ENCODE measurements at regions not wholly inside any gene's neighbourhood (a gene's known extent, or its start where the extent isn't known, plus 50 kb on each side); places are given as distances from the start of the nearest gene placed in this dataset.

DNA sequence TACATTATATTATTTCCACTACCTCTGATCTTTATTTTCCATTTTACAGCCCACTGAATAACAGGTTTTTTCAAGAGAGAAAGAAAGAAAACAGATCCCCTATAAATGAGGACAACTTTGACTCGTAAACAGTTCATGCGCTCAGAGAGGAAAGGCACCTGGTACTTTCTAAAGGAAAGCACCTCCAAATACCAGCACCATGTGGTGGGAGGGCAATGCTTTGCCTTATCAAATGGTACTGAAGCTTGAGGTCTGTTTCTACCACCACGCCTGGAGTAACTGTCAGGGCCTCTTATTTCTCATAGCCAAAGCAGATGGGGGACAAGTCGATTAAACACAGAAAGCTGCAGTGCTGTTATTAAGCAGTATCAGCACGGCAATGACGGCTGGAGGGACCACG is 510.3 kb upstream of the ZFHX3 start:
- Mint-ChIP-seq H3K4me3 (no peak overlapping the region), H3K36me3 (no peaks in the 10 kb centered on the region), H3K4me1 (no peaks in the 10 kb centered on the region), H3K27me3 (peaks cover 1 to 12% (median 5%) of the 10 kb centered on the region in 5 donors), H3K27ac (no peak overlapping the region), H3K9me3 (peaks cover 0 to 7% (median 0%) of the 10 kb centered on the region in 9 donors)
- POLR2A ChIA-PET: no interaction called here
- DNase-seq: no peak
- no peak for ATAC-seq

DNA sequence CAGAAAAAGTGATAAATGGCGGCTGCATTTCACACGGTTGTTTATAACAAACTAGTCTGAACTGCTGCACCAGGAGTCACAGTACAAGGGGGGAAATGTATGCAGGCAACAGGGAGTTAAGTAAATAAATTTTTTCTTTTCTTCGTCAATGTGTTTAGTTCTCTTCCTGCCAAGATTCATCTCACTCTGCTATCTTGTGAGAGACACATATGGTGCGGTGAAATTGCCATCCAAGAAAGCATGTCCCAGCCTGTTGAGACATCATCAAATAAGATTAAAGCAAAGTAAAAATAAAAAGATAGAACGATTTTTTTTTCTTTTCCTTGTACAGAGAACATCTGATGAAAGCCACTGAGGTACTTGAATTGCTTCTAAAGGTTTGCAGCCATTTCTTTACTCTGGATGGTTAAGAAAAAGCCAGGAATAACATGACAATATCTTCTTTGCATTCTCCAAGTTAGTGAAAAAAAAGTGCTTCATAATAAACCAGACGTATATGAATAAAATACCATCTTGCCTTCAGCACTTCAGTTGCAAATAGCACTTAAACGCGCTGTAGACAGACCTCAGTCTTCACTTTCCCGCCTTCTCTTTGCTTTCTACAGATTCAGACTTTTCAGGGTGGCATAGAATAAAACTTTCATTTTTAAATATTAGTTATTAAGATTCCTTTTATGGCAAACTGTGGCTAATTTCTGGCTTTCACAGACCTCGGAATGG is 506.2 kb upstream of the ZFHX3 start:
- Mint-ChIP-seq H3K27me3 (peaks cover 1 to 19% (median 12%) of the 10 kb centered on the region in 5 donors), H3K9me3 (peaks cover 0 to 7% (median 0%) of the 10 kb centered on the region in 9 donors), H3K36me3 (no peaks in the 10 kb centered on the region), H3K27ac (no peak overlapping the region), H3K4me1 (no peaks in the 10 kb centered on the region), H3K4me3 (no peak overlapping the region)
- DNase-seq: no peak
- POLR2A ChIA-PET: no interaction called here
- no peak for ATAC-seq

DNA sequence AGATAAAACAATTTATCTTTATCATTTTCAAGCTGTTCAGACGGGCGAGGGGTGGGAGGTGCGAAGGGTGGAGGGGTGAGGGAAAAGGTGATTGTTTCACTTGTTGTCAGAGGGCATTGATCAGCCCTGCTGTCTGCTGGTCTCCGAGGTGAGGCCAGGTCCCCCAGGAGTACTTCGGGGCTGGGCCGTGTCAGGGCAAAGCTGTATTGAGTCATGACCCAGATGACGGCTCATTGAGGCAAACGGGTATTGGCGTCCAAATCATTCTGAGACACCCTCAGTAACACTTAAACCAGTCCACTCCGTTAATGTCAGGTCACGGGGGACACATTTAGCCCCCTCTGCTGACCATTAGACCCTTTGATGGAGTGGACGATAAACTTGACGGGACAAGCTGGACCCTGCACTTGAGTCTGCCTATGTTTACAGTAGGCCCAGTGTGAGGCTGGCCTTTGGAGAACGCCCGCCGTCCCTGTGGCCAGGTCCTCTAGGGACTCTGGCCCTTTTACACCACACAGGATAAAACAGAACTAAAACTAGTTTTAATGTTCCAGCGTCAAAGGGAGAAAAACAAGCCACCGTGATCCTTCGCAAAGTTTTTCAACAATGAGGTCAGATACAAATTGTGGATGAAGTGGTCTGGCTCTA is 502.2 kb upstream of the ZFHX3 start:
- H3K27ac Mint-ChIP-seq: no peak overlapping the region
- no peaks in the 10 kb centered on the region for H3K4me1 Mint-ChIP-seq
- peaks cover 17 to 45% (median 23%) of the 10 kb centered on the region in 5 donors for H3K27me3 Mint-ChIP-seq

DNA sequence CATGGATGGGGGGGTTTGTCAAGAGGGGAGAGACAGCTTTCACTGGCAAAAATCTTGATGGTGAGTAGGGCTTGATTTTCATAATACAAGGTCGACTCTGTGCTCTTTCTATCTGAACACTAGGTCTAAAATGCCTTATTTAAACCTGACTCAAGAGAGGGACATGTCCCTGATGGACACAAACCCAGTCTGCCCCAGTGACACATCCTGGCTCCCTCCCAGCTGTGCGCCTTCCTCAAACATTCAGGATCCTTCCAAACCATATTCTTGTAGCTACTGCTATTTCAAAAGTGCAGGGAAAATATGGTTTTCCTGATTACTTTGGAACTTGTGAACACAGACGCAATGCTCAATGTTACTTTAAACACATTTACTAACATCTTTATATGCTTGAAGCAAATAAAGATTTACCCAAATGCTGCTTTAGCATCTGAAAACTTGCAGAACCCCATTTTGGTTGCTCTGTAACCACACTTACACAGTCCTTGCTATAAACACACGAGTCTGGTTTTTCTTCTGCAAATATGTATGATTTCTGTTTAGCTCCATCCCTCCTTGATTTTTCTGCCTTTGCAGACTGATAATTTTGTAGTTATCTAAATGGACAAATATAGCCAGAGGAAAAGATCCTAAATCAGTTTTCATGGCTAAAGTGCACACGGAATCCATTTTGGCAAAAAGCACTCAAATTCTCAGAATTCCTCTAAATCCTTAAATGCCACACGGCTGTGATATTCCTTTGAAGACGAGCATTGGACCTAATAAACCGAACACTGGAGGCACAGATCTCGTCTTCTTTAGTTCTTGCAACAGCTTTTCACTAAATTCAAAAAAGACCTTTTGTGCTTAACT is 499.9 kb upstream of the ZFHX3 start:
- Mint-ChIP-seq H3K27me3 (peaks cover 30 to 68% (median 42%) of the 10 kb centered on the region in 5 donors), H3K4me3 (no peak overlapping the region), H3K9me3 (peaks cover 0 to 2% (median 0%) of the 10 kb centered on the region in 9 donors), H3K36me3 (no peaks in the 10 kb centered on the region), H3K4me1 (no peaks in the 10 kb centered on the region), H3K27ac (no peak overlapping the region)
- ATAC-seq (no peak), DNase-seq (no peak)
- POLR2A ChIA-PET: no interaction called here

More for the DNA sequence above, 502.2 kb upstream of the ZFHX3 start:
- ATAC-seq: no peak
- Mint-ChIP-seq H3K9me3 (peaks cover 0 to 3% (median 0%) of the 10 kb centered on the region in 9 donors), H3K4me3 (no peak overlapping the region), H3K36me3 (no peaks in the 10 kb centered on the region)
- POLR2A ChIA-PET: no interaction called here
- DNase-seq: no peak

DNA sequence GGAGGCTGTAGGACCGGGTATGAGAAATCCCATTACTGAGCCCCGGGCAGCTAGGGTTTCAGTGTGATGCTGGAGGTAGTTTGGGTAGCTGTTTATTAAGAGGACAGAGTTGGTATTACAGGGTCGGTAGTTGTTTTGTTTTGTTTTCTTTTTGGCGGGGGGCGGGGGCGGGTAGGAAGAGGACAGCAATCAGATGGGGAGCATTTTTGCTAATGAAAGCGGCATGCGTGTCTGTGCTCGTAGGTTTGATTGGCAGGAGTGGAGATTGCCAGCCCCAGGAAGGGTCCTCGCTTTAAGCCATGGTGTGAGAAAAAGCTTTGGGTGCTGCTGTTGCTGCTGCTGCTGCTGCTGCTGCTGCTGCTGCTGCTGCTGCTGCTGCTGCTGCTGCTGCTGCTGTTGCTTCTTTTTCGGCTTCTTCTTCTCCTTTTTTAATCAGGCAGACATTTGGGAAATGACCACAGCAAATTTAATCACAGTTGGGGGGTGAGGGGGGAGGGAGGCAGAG is 498.5 kb upstream of the ZFHX3 start:
- POLR2A ChIA-PET: no interaction called here
- Mint-ChIP-seq H3K36me3 (no peaks in the 10 kb centered on the region), H3K4me3 (no peak overlapping the region), H3K4me1 (no peaks in the 10 kb centered on the region), H3K27me3 (peaks cover 34 to 75% (median 52%) of the 10 kb centered on the region in 5 donors), H3K27ac (no peak overlapping the region), H3K9me3 (peaks cover 0 to 2% (median 0%) of the 10 kb centered on the region in 9 donors)
- no peak for ATAC-seq
- DNase-seq: no peak

DNA sequence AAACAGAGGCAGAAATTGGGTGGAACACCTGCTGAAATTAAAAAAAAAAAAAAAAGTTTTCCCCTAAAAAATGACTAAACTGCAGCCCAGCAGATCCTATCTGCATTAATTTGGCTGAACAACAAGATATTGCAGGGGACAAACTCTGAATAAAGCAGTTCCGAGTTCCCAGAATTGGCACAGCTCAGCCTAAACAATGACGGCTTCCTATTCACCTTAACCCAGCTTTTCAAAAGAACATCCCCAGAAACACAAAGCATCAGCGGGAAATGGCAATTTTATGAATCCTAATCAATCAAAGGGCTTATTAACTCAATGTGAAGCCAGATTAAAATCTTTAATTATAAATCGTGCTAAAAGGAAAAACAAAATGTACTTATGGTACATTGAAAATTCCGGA is 497.8 kb upstream of the ZFHX3 start:
- POLR2A ChIA-PET: no interaction called here
- no peak overlapping the region for H3K4me3 Mint-ChIP-seq
- no peaks in the 10 kb centered on the region for H3K4me1 Mint-ChIP-seq
- H3K36me3 Mint-ChIP-seq: no peaks in the 10 kb centered on the region
- H3K9me3 Mint-ChIP-seq: peaks cover 0 to 2% (median 0%) of the 10 kb centered on the region in 9 donors
- DNase-seq (no peak), ATAC-seq (no peak)
- H3K27ac Mint-ChIP-seq: no peak overlapping the region
- H3K27me3 Mint-ChIP-seq: peaks cover 34 to 71% (median 52%) of the 10 kb centered on the region in 5 donors

DNA sequence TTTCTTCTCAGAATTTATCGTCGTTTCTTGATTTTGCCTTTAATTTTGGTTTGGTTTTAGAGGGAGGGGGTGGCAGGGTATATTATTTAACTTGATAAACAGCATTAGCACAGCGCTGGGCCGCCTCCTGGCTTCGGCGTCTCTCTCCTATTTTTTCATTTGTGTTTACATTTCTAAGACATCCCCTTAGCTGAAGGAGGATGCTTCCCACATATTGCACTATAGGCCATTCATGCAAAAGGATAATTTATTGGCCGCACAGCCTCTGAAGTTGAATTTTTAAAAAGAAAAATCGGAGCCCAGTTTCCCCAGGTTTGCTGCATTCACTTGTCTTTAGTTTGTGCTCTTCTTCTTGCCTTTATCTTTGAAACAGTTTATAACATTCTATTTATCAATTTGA is 497.4 kb upstream of the ZFHX3 start:
- Mint-ChIP-seq H3K4me3 (no peak overlapping the region), H3K27me3 (peaks cover 34 to 67% (median 52%) of the 10 kb centered on the region in 5 donors), H3K4me1 (no peaks in the 10 kb centered on the region), H3K27ac (peak overlapping the region in 1 of 10 donors; percentile 62), H3K9me3 (peaks cover 0 to 2% (median 0%) of the 10 kb centered on the region in 9 donors), H3K36me3 (no peaks in the 10 kb centered on the region)
- no peak for DNase-seq
- ATAC-seq: no peak
- POLR2A ChIA-PET: no interaction called here

DNA sequence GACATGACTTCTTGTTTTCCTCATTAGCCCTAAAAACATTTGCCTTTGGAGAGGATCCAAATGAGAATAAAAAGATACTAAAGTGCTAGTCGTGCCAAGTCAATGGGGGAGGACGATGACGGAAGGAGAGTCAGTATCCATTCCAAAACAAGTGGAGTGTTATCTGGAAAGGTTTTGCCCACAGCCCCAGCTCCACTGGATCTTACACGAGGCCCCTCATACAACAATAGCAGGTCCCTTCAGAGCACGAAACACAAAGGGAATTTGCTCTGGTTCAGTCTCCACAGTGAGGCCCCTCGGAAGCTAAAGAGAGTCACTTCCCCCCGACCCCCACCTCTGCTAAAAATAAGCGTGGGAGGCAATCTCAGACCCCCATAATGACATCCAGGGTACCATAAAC is 496.9 kb upstream of the ZFHX3 start:
- peaks cover 0 to 2% (median 0%) of the 10 kb centered on the region in 9 donors for H3K9me3 Mint-ChIP-seq
- POLR2A ChIA-PET: no interaction called here
- peaks cover 34 to 62% (median 52%) of the 10 kb centered on the region in 5 donors for H3K27me3 Mint-ChIP-seq
- no peaks in the 10 kb centered on the region for H3K36me3 Mint-ChIP-seq
- no peak overlapping the region for H3K27ac Mint-ChIP-seq
- no peak overlapping the region for H3K4me3 Mint-ChIP-seq
- no peaks in the 10 kb centered on the region for H3K4me1 Mint-ChIP-seq
- ATAC-seq (no peak), DNase-seq (no peak)

DNA sequence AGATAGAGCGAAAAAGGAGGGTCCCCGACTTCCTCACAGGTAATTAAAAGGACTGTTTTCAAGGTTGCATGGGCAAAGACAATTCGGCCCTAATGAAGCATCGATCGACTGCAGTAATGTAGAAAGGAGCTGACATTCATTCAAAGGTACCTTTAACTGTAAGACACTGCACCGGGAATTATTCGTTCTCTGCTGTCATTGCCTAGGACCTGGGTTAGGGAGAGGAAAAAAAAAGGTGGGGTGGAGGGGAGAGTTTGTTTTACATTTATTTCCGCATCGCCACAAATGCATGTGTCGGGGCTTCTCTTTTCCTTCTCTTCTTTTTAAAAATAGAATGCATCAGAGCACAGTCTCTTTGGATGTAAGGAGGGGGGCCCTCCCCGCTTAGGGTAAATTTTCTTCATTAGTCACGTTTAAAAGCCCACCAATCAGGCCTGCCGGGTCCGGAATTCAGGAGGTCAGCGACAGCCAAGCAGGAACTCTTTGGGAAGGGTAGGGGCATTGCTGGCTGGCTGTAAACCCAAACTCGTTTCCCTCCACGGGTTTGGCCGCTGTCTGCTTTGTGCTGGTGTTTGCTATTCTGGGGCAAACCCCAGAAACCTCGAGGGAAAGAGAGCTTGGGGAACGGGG is 496.2 kb upstream of the ZFHX3 start:
- H3K27ac Mint-ChIP-seq: no peak overlapping the region
- H3K27me3 Mint-ChIP-seq: peaks cover 34 to 55% (median 52%) of the 10 kb centered on the region in 5 donors
- H3K9me3 Mint-ChIP-seq: peaks cover 0 to 2% (median 0%) of the 10 kb centered on the region in 9 donors
- POLR2A ChIA-PET: no interaction called here
- H3K4me1 Mint-ChIP-seq: no peaks in the 10 kb centered on the region
- H3K36me3 Mint-ChIP-seq: no peaks in the 10 kb centered on the region
- no peak for ATAC-seq
- H3K4me3 Mint-ChIP-seq: no peak overlapping the region
- DNase-seq: no peak

DNA sequence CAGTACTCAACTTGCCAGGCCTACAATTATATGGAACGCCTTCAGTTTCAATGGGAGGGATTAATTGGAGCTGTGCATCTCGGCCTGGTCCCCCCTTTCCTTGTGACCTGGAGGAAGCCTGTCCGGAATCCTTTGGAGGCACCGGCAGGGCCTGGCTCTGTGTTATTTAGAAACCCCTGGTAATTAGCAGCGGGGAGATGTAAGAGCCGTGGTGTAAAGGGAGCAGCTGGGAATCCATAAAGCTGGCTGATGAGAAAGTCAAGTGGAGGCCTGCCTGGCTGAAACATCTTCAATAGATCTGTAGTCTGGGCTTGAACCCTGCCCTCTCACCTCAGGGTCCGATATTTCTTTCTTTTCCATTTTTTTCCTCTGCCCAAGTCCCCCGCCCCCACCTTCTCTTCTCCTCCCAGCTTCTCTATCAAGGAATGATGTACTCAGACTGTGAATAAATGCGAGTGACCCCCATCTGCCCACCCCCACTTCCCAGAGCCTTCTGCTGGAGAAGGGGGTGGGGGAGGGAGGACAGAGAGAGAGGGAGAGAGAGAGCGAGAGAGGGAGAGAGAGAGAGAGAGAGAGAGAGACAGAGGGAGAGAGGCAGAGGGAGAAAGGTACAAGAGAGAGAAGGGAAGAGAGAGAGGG is 495.5 kb upstream of the ZFHX3 start:
- DNase-seq (no peak), ATAC-seq (no peak)
- no peaks in the 10 kb centered on the region for H3K4me1 Mint-ChIP-seq
- no peak overlapping the region for H3K4me3 Mint-ChIP-seq
- no peaks in the 10 kb centered on the region for H3K36me3 Mint-ChIP-seq
- POLR2A ChIA-PET: no interaction called here
- peak overlapping the region in 1 of 10 donors; percentile 53 for H3K27ac Mint-ChIP-seq
- H3K9me3 Mint-ChIP-seq: peaks cover 0 to 2% (median 0%) of the 10 kb centered on the region in 9 donors
- peaks cover 34 to 55% (median 52%) of the 10 kb centered on the region in 5 donors for H3K27me3 Mint-ChIP-seq

DNA sequence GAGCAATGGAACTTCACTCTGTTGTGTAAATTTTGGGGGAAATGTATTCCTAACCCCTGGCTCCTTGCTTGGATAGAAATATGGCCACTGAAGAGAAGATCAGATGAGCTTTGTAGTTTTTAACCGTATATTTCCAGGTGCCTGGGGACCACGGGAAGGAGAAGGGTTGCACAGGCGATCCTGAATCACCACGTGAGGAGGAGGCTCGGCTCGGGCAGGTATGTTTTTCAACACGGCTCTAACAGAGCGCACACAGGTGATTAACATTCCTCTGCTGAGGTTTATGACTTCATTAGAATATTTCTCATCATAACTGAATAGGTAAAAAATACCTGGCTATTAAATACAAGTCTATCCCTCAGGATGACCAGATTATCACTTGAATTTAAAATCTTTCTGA is 495.0 kb upstream of the ZFHX3 start:
- DNase-seq (no peak), ATAC-seq (no peak)
- no peak overlapping the region for H3K27ac Mint-ChIP-seq
- POLR2A ChIA-PET: no interaction called here
- no peaks in the 10 kb centered on the region for H3K36me3 Mint-ChIP-seq
- H3K27me3 Mint-ChIP-seq: peaks cover 32 to 52% (median 50%) of the 10 kb centered on the region in 5 donors
- H3K9me3 Mint-ChIP-seq: peaks cover 0 to 2% (median 0%) of the 10 kb centered on the region in 9 donors
- no peaks in the 10 kb centered on the region for H3K4me1 Mint-ChIP-seq
- no peak overlapping the region for H3K4me3 Mint-ChIP-seq

DNA sequence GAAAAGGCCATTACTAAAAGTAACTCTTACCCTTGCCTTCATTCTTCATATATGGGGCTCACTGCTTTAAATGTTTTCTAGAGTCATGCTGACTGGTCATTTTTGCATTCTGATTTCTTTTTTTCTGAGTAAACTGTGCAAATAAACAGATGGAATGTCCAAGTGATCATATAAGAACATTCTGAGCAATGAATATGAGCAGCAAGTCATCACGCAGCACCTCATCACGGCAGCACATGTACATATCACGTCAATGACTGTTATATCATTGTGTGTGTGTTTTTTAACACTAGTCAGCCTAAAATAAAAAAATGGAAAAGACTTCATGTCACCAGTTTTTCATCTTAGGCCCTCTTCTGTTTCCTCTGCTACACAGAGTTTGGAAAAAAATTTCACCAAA is 490.0 kb upstream of the ZFHX3 start:
- Mint-ChIP-seq H3K9me3 (peaks cover 0 to 16% (median 3%) of the 10 kb centered on the region in 9 donors), H3K27ac (no peak overlapping the region), H3K36me3 (no peaks in the 10 kb centered on the region), H3K4me1 (peaks cover 0 to 2% (median 0%) of the 10 kb centered on the region in 4 donors), H3K4me3 (no peak overlapping the region), H3K27me3 (peaks cover 6 to 22% (median 11%) of the 10 kb centered on the region in 5 donors)
- ATAC-seq (no peak), DNase-seq (no peak)
- POLR2A ChIA-PET: interaction anchor here (0.6 kb wide), 1 partner anchor 60 kb away, joined by 4 read pairs; no protein-coding TSS in a partner anchor

Data from naive thymus-derived CD8-positive, alpha-beta T cell (primary cell).